AG04450 (cell line): ENCODE measurements at regions not wholly inside any gene's neighbourhood (a gene's known extent, or its start where the extent isn't known, plus 50 kb on each side); places are given as distances from the start of the nearest gene placed in this dataset.

Experiments
- CTCF ChIA-PET: fragments of 300-600, 350-600 bp; formaldehyde crosslinking; extraction: SDS; loops from one replicate; lab custom pipeline; 2022; ENCODE audit warnings: antibody characterized with exemption, inconsistent platforms; lab: Charles Lee
- POLR2A ChIA-PET: fragments of 350-600 bp; formaldehyde crosslinking; extraction: SDS; loops from one replicate; lab custom pipeline; 2021; ENCODE audit warnings: antibody characterized with exemption, inconsistent platforms; lab: Yijun Ruan, JAX
- DNase-seq: peaks from one replicate; pipeline ENCODE4 v3.0.0-alpha.2; 2011; ENCODE audit warnings: low read depth, low spot score
- H3K27ac ChIP-seq: one replicate; pipeline ENCODE4 v1.5.1; 2012; ENCODE audit warnings: low read depth, low read length, control low read depth
- H3K27me3 ChIP-seq: one replicate; pipeline ENCODE4 v1.6.0; 2012; ENCODE audit warnings: low read length; ENCODE audit not compliant: control insufficient read depth, insufficient read depth
- H3K4me3 ChIP-seq: 2 replicates; pipeline ENCODE4 v1.5.1; 2011; ENCODE audit warnings: mild to moderate bottlenecking, low read depth, low read length, control low read depth
- H3K9me3 ChIP-seq: 2 replicates; pipeline ENCODE4 v1.5.1; 2012; ENCODE audit warnings: low read length; ENCODE audit not compliant: control insufficient read depth, insufficient read depth
- CTCF ChIP-seq: IDR thresholded peaks from 2 replicates; pipeline ENCODE4 v1.5.1; 2011; ENCODE audit warnings: low read depth, low read length, control low read depth, inconsistent platforms

- ChIA-PET POLR2A (no interaction called here), CTCF (no interaction called here)
- H3K27ac ChIP-seq = no peak overlapping the region
- no peak overlapping the region for H3K4me3 ChIP-seq
- no peaks in the 10 kb centered on the region for H3K27me3 ChIP-seq
- H3K9me3 ChIP-seq = peaks cover 25% of the 10 kb centered on the region; the same call in 1 of the 2 replicates
- DNase-seq = no peak
- no peak for TF ChIP-seq CTCF
Observed at GRCh38 chr3:5663601-5664000, 476.1 kb downstream of the EDEM1 start.

GRCh38 chr3:5666455-5666854, 478.9 kb downstream of the EDEM1 start:
- POLR2A ChIA-PET = no interaction called here
- no peak for TF ChIP-seq CTCF
- Histone ChIP-seq H3K9me3 (peaks cover 14% of the 10 kb centered on the region; the same call in 1 of the 2 replicates), H3K4me3 (no peak overlapping the region), H3K27me3 (no peaks in the 10 kb centered on the region), H3K27ac (no peak overlapping the region)
- CTCF ChIA-PET = no interaction called here
- DNase-seq = no peak

GRCh38 chr3:5673521-5673920, 486.0 kb downstream of the EDEM1 start:
- no peaks in the 10 kb centered on the region for H3K27me3 ChIP-seq
- H3K4me3 ChIP-seq = no peak overlapping the region
- ChIA-PET POLR2A (no interaction called here), CTCF (no interaction called here)
- DNase-seq = no peak
- no peak overlapping the region for H3K27ac ChIP-seq
- peaks cover 14% of the 10 kb centered on the region for H3K9me3 ChIP-seq
- TF ChIP-seq CTCF = no peak

- POLR2A ChIA-PET = no interaction called here
- Histone ChIP-seq H3K27ac (no peak overlapping the region), H3K4me3 (no peak overlapping the region), H3K9me3 (peaks cover 20% of the 10 kb centered on the region), H3K27me3 (no peaks in the 10 kb centered on the region)
- no peak for TF ChIP-seq CTCF
- DNase-seq = no peak
- CTCF ChIA-PET = no interaction called here
Observed at GRCh38 chr3:5675319-5675718, 487.8 kb downstream of the EDEM1 start.

GRCh38 chr3:5677555-5677954, 490.0 kb downstream of the EDEM1 start:
- peaks cover 20% of the 10 kb centered on the region for H3K9me3 ChIP-seq
- ChIA-PET POLR2A (no interaction called here), CTCF (no interaction called here)
- TF ChIP-seq CTCF = no peak
- no peak overlapping the region for H3K4me3 ChIP-seq
- DNase-seq = no peak
- no peaks in the 10 kb centered on the region for H3K27me3 ChIP-seq
- no peak overlapping the region for H3K27ac ChIP-seq
